SK-N-SH (cell line): ENCODE measurements at regions not wholly inside any gene's neighbourhood (a gene's known extent, or its start where the extent isn't known, plus 50 kb on each side); places are given as distances from the start of the nearest gene placed in this dataset.

Experiments
- CTCF ChIA-PET: fragments of 300-600, 350-600 bp; formaldehyde crosslinking; extraction: SDS; loops from one replicate; lab custom pipeline; 2021; lab: Yijun Ruan, JAX
- POLR2A ChIA-PET: fragments of 350-600 bp; sonication (Branson Sonifier 250); formaldehyde crosslinking; extraction: SDS; loops from one replicate; lab custom pipeline; 2020; ENCODE audit warnings: antibody characterized with exemption, inconsistent platforms; lab: Yijun Ruan, JAX
- DNase-seq: peaks from one replicate; pipeline ENCODE4 v3.0.0; 2012
- H2AFZ ChIP-seq: fragments of 200-600 bp; sonication (generic); 2 replicates; pipeline ENCODE4 v1.8.1; 2016; ENCODE audit warnings: antibody characterized with exemption, mild to moderate bottlenecking, low read depth
- H3F3A ChIP-seq: fragments of 200-600 bp; sonication (generic); replicated peaks from 2 replicates; pipeline ENCODE3; 2016; ENCODE audit warnings: antibody characterized with exemption, mild to moderate bottlenecking; ENCODE audit not compliant: insufficient read depth
- H3K27ac ChIP-seq, 2 experiments: fragments of 200-500 bp in 1 of 2; fragments of 200-600 bp in 1 of 2; sonication (Bioruptor generic) in 1 of 2; sonication (generic), shearing (Covaris generic) in 1 of 2; 2 replicates each; pipeline versions ENCODE4 v1.5.1 to v1.6.1; 2014 to 2016; ENCODE audit warnings: low read depth in 2 of 2, inconsistent platforms in 1 of 2, low read length in 1 of 2, mild to moderate bottlenecking in 1 of 2, mixed read lengths in 1 of 2
- H3K27me3 ChIP-seq: fragments of 200-600 bp; sonication (generic), shearing (Covaris generic); 2 replicates; pipeline ENCODE4 v1.6.1; 2016; ENCODE audit warnings: mixed run types; ENCODE audit not compliant: insufficient read depth
- H3K36me3 ChIP-seq, 2 experiments: fragments of 200-500 bp in 1 of 2; fragments of 200-600 bp in 1 of 2; sonication (Bioruptor generic) in 1 of 2; sonication (generic) in 1 of 2; replicated peaks in 1 of 2; 2 replicates each; pipeline versions ENCODE3 to v1.5.1; 2014 to 2016; ENCODE audit warnings: low read length in 1 of 2, mild to moderate bottlenecking in 1 of 2; ENCODE audit not compliant: insufficient read depth in 2 of 2, control insufficient read depth in 1 of 2
- H3K4me1 ChIP-seq, 2 experiments: fragments of 200-500 bp in 1 of 2; fragments of 200-600 bp in 1 of 2; sonication (Bioruptor generic) in 1 of 2; sonication (generic), shearing (Covaris generic) in 1 of 2; 2 replicates each; pipeline versions ENCODE4 v1.5.1 to v1.6.1; 2014 to 2016; ENCODE audit warnings: low read depth in 1 of 2, low read length in 1 of 2, mixed run types in 1 of 2; ENCODE audit not compliant: insufficient read depth in 2 of 2, control insufficient read depth in 1 of 2
- H3K4me2 ChIP-seq: fragments of 200-600 bp; sonication (generic), shearing (Covaris generic); 2 replicates; pipeline ENCODE4 v1.6.1; 2017; ENCODE audit warnings: mixed run types
- H3K4me3 ChIP-seq, 2 experiments: fragments of 200-500 bp in 1 of 2; fragments of 200-600 bp in 1 of 2; sonication (Bioruptor generic) in 1 of 2; sonication (generic), shearing (Covaris generic) in 1 of 2; 2 replicates each; pipeline versions ENCODE4 v1.5.1 to v1.8.1; 2014 to 2016; ENCODE audit warnings: low read depth in 2 of 2, inconsistent platforms in 1 of 2, low read length in 1 of 2, mild to moderate bottlenecking in 1 of 2, mixed read lengths in 1 of 2, moderate library complexity in 1 of 2
- H3K79me2 ChIP-seq: fragments of 200-600 bp; sonication (generic); 2 replicates; pipeline ENCODE4 v1.8.1; 2017; ENCODE audit warnings: mild to moderate bottlenecking; ENCODE audit not compliant: insufficient read depth
- H3K9ac ChIP-seq: fragments of 200-600 bp; sonication (generic); 2 replicates; pipeline ENCODE4 v1.6.1; 2017; ENCODE audit warnings: mixed run types
- H3K9me2 ChIP-seq: fragments of 200-600 bp; sonication (generic); 2 replicates; pipeline ENCODE4 v1.6.1; 2017; ENCODE audit warnings: mixed run types
- H3K9me3 ChIP-seq: fragments of 200-600 bp; sonication (generic); 2 replicates; pipeline ENCODE4 v1.6.1; 2017; ENCODE audit warnings: mixed run types, mild to moderate bottlenecking, moderate library complexity
- H4K20me1 ChIP-seq: fragments of 200-600 bp; sonication (generic); 2 replicates; pipeline ENCODE4 v1.6.1; 2017; ENCODE audit warnings: mild to moderate bottlenecking, mixed run types; ENCODE audit not compliant: insufficient read depth
- EP300 ChIP-seq, 2 experiments: IDR thresholded peaks; 2 replicates each; pipeline versions ENCODE4 v1.4.0 to v1.6.1; 2012; ENCODE audit warnings: borderline replicate concordance in 1 of 2, low read depth in 1 of 2, low read length in 1 of 2
- FOSL2 ChIP-seq: IDR thresholded peaks from 2 replicates; pipeline ENCODE4 v1.4.0; 2012; ENCODE audit warnings: low read depth, mild to moderate bottlenecking, moderate library complexity, borderline replicate concordance
- GABPA ChIP-seq: IDR thresholded peaks from 2 replicates; pipeline ENCODE4 v1.4.0; 2012; ENCODE audit warnings: low read depth, mild to moderate bottlenecking
- GATA2 ChIP-seq: sonication (generic); formaldehyde crosslinking; IDR thresholded peaks from 2 replicates; pipeline ENCODE4 v1.5.0; 2020; ENCODE audit warnings: mild to moderate bottlenecking, missing genetic modification reagents
- JUND ChIP-seq: IDR thresholded peaks from 2 replicates; pipeline ENCODE4 v1.4.0; 2012
- NFIC ChIP-seq: IDR thresholded peaks from 2 replicates; pipeline ENCODE4 v1.4.0; 2012; ENCODE audit warnings: borderline replicate concordance
- RXRA ChIP-seq: IDR thresholded peaks from 2 replicates; pipeline ENCODE4 v1.4.0; 2012; ENCODE audit warnings: low read depth, mild to moderate bottlenecking, borderline replicate concordance
- SMC3 ChIP-seq: IDR thresholded peaks from 2 replicates; pipeline ENCODE4 v1.6.1; 2012; ENCODE audit warnings: low read depth, low read length, improper control_type of control experiment
- TAF1 ChIP-seq: IDR thresholded peaks from 2 replicates; pipeline ENCODE4 v1.6.1; 2012; ENCODE audit warnings: low read depth, mild to moderate bottlenecking, low read length, moderate library complexity, borderline replicate concordance
- WGBS: methylation state at CpG from one replicate; pipeline ENCODE4 v1.1.6; 2017; ENCODE audit warnings: low lambda C conversion rate; 5-methylcytosine and 5-hydroxymethylcytosine counted together
- TF ChIP-seq, protein P1 (sequence below): IDR thresholded peaks from 2 replicates; pipeline ENCODE4 v1.4.0; 2012; ENCODE audit warnings: low read depth
- TF ChIP-seq, protein P2 (sequence below): fragments of 150-350 bp; IDR thresholded peaks from 2 replicates; pipeline ENCODE4 v1.6.1; 2016; ENCODE audit warnings: mild to moderate bottlenecking, low read depth, low read length
- TF ChIP-seq, protein P3 (sequence below): fragments of 150-350 bp; IDR thresholded peaks from 2 replicates; pipeline ENCODE4 v1.6.1; 2017; ENCODE audit warnings: antibody characterized with exemption, low read length, low read depth, borderline replicate concordance
- TF ChIP-seq, protein P4 (sequence below): IDR thresholded peaks from 2 replicates; pipeline ENCODE4 v1.4.0; 2012; ENCODE audit warnings: low read depth, borderline replicate concordance

DNA sequence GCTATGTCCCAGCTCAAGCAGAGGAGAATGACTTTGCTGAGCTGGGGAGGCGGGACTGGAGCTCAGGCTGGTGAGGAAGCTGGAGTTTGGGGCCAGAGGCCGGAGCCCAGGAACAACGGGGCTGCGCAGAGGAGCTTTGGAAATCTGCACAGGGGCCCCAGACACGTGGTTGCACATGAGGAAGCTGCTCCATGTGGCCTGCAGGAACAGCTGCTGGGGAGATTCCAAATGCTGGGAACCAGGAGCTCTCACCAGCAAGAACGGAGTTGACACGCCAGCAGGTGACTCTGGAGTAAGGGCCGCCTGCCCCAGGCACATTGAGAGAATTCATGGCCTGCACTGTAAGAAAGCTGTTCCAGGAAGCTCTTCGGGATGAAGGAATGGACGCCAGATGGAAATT, 91.0 kb downstream of the OLFM1 start:
- Histone ChIP-seq H3K9me2 (no peaks in the 10 kb centered on the region), H3K36me3 (no peaks in the 10 kb centered on the region), H3K79me2 (no peaks in the 10 kb centered on the region), H3K9me3 (no peaks in the 10 kb centered on the region), H3K4me3 (no peak overlapping the region), H3K9ac (no peak overlapping the region), H3F3A (no peaks in the 10 kb centered on the region), H3K4me1 (peaks cover 0 to 6% of the 10 kb centered on the region in 2 experiments; a peak in 1 of 4 replicates)
- WGBS = 28% methylated on average over 5 of the region's 10 CpGs
- ChIA-PET POLR2A (no interaction called here), CTCF (interaction anchor here (1.5 to 1.9 kb wide), 3 partner anchors 20 to 93 kb away, joined by 3 to 7 read pairs (median 4); partner anchors contain the start of gene OLFM1)
- no peak for DNase-seq
- TF ChIP-seq EP300 (IDR thresholded peaks at IDR 0.05; ENCODE audit: borderline replicate concordance in 1 of 2, low read depth in 1 of 2, low read length in 1 of 2) (no peak), FOSL2 (no peak), TAF1 (no peak), GATA2 (CRISPR knock-in tag) (no peak), GABPA (no peak), RXRA (no peak), SMC3 (no peak), JUND (no peak), NFIC (no peak)
- TF ChIP-seq, protein P1, sequence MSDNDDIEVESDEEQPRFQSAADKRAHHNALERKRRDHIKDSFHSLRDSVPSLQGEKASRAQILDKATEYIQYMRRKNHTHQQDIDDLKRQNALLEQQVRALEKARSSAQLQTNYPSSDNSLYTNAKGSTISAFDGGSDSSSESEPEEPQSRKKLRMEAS = no peak
- TF ChIP-seq, protein P2, sequence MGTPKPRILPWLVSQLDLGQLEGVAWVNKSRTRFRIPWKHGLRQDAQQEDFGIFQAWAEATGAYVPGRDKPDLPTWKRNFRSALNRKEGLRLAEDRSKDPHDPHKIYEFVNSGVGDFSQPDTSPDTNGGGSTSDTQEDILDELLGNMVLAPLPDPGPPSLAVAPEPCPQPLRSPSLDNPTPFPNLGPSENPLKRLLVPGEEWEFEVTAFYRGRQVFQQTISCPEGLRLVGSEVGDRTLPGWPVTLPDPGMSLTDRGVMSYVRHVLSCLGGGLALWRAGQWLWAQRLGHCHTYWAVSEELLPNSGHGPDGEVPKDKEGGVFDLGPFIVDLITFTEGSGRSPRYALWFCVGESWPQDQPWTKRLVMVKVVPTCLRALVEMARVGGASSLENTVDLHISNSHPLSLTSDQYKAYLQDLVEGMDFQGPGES = no peak
- TF ChIP-seq, protein P3, sequence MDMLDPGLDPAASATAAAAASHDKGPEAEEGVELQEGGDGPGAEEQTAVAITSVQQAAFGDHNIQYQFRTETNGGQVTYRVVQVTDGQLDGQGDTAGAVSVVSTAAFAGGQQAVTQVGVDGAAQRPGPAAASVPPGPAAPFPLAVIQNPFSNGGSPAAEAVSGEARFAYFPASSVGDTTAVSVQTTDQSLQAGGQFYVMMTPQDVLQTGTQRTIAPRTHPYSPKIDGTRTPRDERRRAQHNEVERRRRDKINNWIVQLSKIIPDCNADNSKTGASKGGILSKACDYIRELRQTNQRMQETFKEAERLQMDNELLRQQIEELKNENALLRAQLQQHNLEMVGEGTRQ = no peak
- TF ChIP-seq, all 33 proteins: peak for 0
- Histone ChIP-seq H3K4me2 (no peak overlapping the region), H3K27me3 (no peaks in the 10 kb centered on the region), H2AFZ (no peak overlapping the region), H3K27ac (no peak overlapping the region), H4K20me1 (no peaks in the 10 kb centered on the region)

DNA sequence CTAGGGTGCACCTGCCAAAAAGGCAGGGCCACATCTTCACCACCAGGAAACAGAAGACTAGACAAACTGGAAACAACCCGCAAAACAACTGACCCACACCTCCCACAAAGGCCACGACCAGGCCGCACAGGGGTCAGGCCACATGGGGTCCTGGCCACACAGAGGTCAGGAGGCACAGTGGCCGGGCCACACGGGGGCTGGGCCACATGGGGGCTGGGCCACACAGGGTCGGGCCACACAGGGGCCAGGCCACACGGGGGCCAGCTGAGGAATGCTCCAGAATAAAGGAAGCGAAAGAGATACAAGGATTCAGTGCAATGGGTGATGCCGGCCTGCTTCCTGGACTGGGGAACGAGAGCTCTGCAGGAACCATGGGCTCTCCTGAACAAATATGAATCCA, 91.6 kb downstream of the OLFM1 start:
- no peak overlapping the region for H3K4me2 ChIP-seq
- ChIA-PET CTCF (interaction anchor here (1.5 to 1.9 kb wide), 3 partner anchors 21 to 93 kb away, joined by 3 to 7 read pairs (median 4); partner anchors contain the start of gene OLFM1), POLR2A (no interaction called here)
- DNase-seq = no peak
- no peak for TF ChIP-seq NFIC
- TF ChIP-seq, protein P4, sequence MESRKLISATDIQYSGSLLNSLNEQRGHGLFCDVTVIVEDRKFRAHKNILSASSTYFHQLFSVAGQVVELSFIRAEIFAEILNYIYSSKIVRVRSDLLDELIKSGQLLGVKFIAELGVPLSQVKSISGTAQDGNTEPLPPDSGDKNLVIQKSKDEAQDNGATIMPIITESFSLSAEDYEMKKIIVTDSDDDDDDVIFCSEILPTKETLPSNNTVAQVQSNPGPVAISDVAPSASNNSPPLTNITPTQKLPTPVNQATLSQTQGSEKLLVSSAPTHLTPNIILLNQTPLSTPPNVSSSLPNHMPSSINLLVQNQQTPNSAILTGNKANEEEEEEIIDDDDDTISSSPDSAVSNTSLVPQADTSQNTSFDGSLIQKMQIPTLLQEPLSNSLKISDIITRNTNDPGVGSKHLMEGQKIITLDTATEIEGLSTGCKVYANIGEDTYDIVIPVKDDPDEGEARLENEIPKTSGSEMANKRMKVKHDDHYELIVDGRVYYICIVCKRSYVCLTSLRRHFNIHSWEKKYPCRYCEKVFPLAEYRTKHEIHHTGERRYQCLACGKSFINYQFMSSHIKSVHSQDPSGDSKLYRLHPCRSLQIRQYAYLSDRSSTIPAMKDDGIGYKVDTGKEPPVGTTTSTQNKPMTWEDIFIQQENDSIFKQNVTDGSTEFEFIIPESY = no peak
- TF ChIP-seq, protein P3 = no peak
- TF ChIP-seq, protein P2 = no peak
- TF ChIP-seq, all 33 proteins: peak for 0
- Histone ChIP-seq H3K9me3 (no peaks in the 10 kb centered on the region), H3K27ac (no peak overlapping the region), H3K36me3 (no peaks in the 10 kb centered on the region), H3F3A (no peaks in the 10 kb centered on the region), H3K9ac (no peak overlapping the region), H2AFZ (no peak overlapping the region), H3K27me3 (no peaks in the 10 kb centered on the region), H3K9me2 (no peaks in the 10 kb centered on the region), H4K20me1 (no peaks in the 10 kb centered on the region), H3K4me1 (peaks cover 0 to 10% of the 10 kb centered on the region in 2 experiments; a peak in 1 of 4 replicates), H3K79me2 (no peaks in the 10 kb centered on the region), H3K4me3 (no peak overlapping the region)
- WGBS = 33% methylated on average over 8 of the region's 10 CpGs
